ENCODE measurements at regions not wholly inside any gene's neighbourhood (a gene's known extent, or its start where the extent isn't known, plus 50 kb on each side); places are given as distances from the start of the nearest gene placed in this dataset.
"Not testable (repeated sequence)": the region's sequence is repeated elsewhere in the genome, so short reads cannot be mapped to it uniquely, and the experiment has no call there.

DNA sequence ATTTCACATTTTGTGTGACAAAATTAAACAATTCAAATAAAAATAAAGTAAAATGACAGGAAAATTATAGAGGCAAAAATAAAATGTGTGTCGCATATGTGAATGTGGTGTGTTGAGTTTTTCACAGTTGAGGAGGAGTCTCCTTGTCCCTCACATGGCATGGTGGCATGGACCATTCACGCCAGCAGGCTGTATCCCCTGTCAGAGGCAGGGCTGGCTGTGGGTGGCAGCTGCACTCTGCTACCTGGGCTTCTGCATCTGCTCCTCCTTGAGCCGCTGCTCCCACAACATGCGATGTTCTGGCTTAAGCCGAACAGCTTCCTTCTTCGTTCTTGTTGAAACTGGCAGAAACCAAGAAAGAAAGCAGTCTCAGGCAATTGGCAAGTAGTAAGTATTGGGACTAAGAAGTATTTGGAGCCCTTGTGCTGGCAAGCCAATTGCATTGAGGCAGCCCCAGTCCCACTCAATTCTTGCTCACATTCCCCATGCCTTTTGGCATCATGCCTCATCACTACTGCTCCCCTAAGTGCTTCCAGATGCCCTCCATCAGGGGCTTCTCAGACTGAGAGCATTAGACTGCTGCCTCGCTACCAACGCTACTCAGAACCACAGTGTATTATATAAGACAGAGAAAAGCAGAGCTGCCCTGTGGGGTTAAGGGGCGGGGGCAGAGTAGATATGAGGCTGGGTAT is 177.9 kb upstream of the NABP1 start:
- Histone ChIP-seq H3K4me1 (peaks cover 7% of the 10 kb centered on the region), H3K36me3 (no peaks in the 10 kb centered on the region), H3K27me3 (no peaks in the 10 kb centered on the region), H3K9me3 (no peaks in the 10 kb centered on the region), H3K4me3 (no peak overlapping the region), H3K27ac (no peak overlapping the region)
- intact Hi-C loops (cut with DNase I), result loop anchor here (10.0 kb wide), 2 partner anchors 275 to 335 kb away; no protein-coding TSS in a partner anchor
- ATAC-seq (no peak), DNase-seq (no peak)
- TF ChIP-seq, protein P1, sequence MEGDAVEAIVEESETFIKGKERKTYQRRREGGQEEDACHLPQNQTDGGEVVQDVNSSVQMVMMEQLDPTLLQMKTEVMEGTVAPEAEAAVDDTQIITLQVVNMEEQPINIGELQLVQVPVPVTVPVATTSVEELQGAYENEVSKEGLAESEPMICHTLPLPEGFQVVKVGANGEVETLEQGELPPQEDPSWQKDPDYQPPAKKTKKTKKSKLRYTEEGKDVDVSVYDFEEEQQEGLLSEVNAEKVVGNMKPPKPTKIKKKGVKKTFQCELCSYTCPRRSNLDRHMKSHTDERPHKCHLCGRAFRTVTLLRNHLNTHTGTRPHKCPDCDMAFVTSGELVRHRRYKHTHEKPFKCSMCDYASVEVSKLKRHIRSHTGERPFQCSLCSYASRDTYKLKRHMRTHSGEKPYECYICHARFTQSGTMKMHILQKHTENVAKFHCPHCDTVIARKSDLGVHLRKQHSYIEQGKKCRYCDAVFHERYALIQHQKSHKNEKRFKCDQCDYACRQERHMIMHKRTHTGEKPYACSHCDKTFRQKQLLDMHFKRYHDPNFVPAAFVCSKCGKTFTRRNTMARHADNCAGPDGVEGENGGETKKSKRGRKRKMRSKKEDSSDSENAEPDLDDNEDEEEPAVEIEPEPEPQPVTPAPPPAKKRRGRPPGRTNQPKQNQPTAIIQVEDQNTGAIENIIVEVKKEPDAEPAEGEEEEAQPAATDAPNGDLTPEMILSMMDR (IDR thresholded peaks at IDR 0.05), result no peak

GRCh38 chr2:191500566-191500883 is 177.4 kb upstream of the NABP1 start:
- no peaks in the 10 kb centered on the region for H3K27me3 ChIP-seq
- H3K4me1 ChIP-seq, result peaks cover 7% of the 10 kb centered on the region
- no peak overlapping the region for H3K27ac ChIP-seq
- H3K4me3 ChIP-seq, result no peak overlapping the region
- peak; percentile 16 for ATAC-seq
- H3K36me3 ChIP-seq, result no peaks in the 10 kb centered on the region
- intact Hi-C loops (cut with DNase I), result loop anchor here (10.0 kb wide), 2 partner anchors 276 to 336 kb away; no protein-coding TSS in a partner anchor
- TF ChIP-seq, protein P1 (IDR thresholded peaks at IDR 0.05), result no peak
- no peaks in the 10 kb centered on the region for H3K9me3 ChIP-seq
- DNase-seq, result no peak

GRCh38 chr2:191500884-191501560 is 176.9 kb upstream of the NABP1 start:
- intact Hi-C loops (cut with DNase I), result loop anchor here (10.0 kb wide), 2 partner anchors 276 to 336 kb away; no protein-coding TSS in a partner anchor
- peak overlapping the region; percentile 49 for H3K27ac ChIP-seq
- H3K9me3 ChIP-seq, result no peaks in the 10 kb centered on the region
- DNase-seq, result no peak
- H3K36me3 ChIP-seq, result no peaks in the 10 kb centered on the region
- H3K4me3 ChIP-seq, result no peak overlapping the region
- peaks cover 7% of the 10 kb centered on the region for H3K4me1 ChIP-seq
- no peaks in the 10 kb centered on the region for H3K27me3 ChIP-seq
- TF ChIP-seq, protein P1 (IDR thresholded peaks at IDR 0.05), result no peak
- ATAC-seq, result peak; percentile 19

DNA sequence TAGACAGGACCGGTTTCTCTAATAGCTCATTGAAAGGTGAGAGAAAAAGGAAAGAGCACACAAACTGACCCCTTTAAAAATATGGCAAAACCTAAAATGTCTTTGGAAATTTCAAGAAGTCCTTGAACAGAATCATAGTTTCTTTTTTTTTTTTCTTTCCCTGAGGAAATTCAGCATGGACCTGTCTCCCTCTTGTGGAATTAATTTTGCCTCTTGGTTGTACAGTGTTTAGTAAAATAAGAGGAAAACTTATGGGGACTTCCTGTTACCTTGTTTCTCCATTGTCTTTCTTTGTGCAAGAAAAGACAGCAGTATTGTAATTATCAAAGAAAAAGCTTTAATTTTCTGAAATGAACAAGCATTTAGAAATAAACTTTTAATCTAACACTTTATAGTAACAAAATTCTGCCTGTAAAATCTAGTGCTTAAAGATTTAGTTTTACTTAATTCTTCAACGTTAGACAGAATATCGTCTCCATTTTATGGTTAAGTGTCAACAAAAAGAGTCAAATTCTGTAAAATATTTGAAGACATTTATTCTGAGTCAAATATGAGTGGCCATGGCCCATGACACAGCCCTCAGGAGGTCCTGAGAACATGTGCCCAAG is 176.3 kb upstream of the NABP1 start:
- intact Hi-C loops (cut with DNase I), result loop anchor here (10.0 kb wide), 2 partner anchors 277 to 337 kb away; no protein-coding TSS in a partner anchor
- H3K36me3 ChIP-seq, result no peaks in the 10 kb centered on the region
- peaks cover 7% of the 10 kb centered on the region for H3K4me1 ChIP-seq
- H3K4me3 ChIP-seq, result no peak overlapping the region
- DNase-seq, result no peak
- peak overlapping the region; percentile 49 for H3K27ac ChIP-seq
- H3K27me3 ChIP-seq, result no peaks in the 10 kb centered on the region
- ATAC-seq, result peak; percentile 53
- no peaks in the 10 kb centered on the region for H3K9me3 ChIP-seq
- TF ChIP-seq, protein P1 (IDR thresholded peaks at IDR 0.05), result peak; percentile 69

DNA sequence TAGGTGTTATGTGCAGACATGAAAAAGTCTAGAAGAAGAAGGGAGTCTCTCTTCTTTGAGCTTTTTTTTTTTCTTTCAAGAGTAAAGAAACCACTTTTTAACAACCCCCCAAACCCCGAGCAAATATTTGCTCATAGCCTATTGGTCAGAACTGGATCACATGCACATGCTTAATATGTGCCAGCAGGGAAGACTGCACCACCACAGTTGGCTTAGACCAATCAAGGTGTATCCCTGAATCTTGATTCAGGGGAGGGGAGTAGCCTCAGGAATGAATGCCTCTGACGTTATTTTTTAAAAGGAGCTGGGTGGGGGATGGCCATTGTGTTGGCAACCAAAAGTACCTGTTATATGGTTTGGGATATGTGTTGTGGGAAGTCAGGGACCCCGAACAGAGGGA is 171.4 kb upstream of the NABP1 start:
- DNase-seq (no peak), ATAC-seq (no peak)
- TF ChIP-seq, protein P1 (IDR thresholded peaks at IDR 0.05), result no peak
- Histone ChIP-seq H3K4me1 (no peaks in the 10 kb centered on the region), H3K36me3 (no peaks in the 10 kb centered on the region), H3K27me3 (no peaks in the 10 kb centered on the region), H3K9me3 (no peaks in the 10 kb centered on the region), H3K4me3 (no peak overlapping the region), H3K27ac (no peak overlapping the region)
- intact Hi-C loops (cut with DNase I), result loop anchor here (10.0 kb wide), 2 partner anchors 282 to 342 kb away; no protein-coding TSS in a partner anchor

DNA sequence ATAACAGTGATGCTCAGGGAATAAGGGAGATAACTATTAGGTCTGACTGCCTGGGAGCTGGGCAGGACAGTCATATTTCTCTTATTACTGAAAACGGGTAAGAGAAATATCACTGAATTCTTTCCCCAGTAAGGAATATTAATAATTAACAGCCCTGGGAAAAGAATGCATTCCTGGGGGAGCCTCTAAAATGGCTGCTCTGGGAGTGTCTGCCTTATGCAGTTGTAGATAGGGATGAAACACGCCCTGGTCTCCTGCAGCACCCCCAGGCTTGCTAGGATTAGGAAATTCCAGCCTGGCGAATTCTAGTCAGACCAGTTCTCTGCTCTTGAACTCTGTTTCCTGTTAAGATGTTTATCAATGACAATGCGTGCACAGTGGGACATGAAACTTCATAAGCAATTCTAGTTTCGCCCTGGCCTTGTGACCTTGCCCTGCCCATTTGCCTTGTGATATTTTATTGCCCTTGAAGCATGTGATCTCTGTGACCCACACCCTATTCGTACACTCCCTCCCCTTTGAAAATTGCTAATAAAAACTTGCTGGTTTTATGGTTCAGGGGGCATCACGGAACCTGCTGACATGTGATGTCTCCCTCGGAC is 170.6 kb upstream of the NABP1 start:
- intact Hi-C loops (cut with DNase I), result loop anchor here (10.0 kb wide), 2 partner anchors 283 to 343 kb away; no protein-coding TSS in a partner anchor
- not testable (repeated sequence) for H3K36me3 ChIP-seq, ATAC-seq, H3K27ac ChIP-seq, H3K4me1 ChIP-seq, DNase-seq, H3K4me3 ChIP-seq, H3K9me3 ChIP-seq, H3K27me3 ChIP-seq
